ENCODE measurements at regions not wholly inside any gene's neighbourhood (a gene's known extent, or its start where the extent isn't known, plus 50 kb on each side); places are given as distances from the start of the nearest gene placed in this dataset.

DNA sequence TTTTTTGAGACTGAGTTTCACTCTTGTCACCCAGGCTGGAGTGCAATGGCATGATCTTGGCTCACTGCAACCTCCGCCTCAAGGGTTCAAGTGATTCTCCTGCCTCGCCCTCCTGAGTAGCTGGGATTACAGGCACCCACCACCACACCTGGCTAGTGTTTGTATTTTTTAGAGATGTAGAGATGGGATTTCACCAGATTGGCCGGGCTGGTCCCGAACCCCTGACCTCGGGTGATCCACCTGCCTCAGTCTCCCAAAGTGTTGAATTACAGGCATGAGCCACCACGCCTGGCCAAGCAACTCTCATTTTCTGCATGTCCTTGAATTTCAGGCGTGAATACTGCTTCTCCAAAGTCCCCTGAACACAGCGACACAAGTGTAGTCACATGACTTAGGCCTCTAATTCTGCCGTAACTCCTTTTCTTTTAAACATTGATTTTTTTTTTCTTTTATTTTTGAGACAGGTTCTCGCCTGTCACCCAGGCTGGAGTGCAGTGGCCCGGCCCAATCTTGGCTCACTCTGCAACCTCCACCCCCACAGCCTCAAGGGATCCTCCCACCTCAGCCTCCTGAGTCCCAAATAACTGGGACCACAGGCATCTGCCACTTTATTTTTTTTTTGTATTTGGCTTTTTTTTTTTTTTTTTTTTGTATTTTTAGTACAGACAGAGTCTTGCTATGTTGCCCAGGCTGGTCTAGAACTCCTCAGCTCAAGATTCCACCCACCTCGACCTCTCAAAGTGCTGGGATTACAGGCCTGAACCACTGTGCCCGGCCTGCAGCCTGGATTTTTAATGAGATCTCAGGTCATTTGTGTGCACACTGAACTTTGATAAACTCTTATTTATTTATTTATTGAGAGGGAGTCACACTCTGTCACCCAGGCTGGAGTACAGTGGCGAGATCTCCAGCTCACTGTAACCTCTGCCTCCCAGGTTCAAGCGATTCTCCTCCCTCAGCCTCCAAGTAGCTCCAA, 124.6 kb downstream of the KCNJ18 start:
- TF ChIP-seq, protein P1, sequence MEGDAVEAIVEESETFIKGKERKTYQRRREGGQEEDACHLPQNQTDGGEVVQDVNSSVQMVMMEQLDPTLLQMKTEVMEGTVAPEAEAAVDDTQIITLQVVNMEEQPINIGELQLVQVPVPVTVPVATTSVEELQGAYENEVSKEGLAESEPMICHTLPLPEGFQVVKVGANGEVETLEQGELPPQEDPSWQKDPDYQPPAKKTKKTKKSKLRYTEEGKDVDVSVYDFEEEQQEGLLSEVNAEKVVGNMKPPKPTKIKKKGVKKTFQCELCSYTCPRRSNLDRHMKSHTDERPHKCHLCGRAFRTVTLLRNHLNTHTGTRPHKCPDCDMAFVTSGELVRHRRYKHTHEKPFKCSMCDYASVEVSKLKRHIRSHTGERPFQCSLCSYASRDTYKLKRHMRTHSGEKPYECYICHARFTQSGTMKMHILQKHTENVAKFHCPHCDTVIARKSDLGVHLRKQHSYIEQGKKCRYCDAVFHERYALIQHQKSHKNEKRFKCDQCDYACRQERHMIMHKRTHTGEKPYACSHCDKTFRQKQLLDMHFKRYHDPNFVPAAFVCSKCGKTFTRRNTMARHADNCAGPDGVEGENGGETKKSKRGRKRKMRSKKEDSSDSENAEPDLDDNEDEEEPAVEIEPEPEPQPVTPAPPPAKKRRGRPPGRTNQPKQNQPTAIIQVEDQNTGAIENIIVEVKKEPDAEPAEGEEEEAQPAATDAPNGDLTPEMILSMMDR (IDR thresholded peaks at IDR 0.05): no peak
- TF ChIP-seq POLR2A (IDR thresholded peaks at IDR 0.05): no peak

Data from lower leg skin (tissue), 3 donors.